ELF-1 (cell line): ENCODE measurements at regions not wholly inside any gene's neighbourhood (a gene's known extent, or its start where the extent isn't known, plus 50 kb on each side); places are given as distances from the start of the nearest gene placed in this dataset.
A peak's percentile ranks its signal among the peaks of the same experiment; 100 is the strongest.
"Not testable (repeated sequence)": the region's sequence is repeated elsewhere in the genome, so short reads cannot be mapped to it uniquely, and the experiment has no call there.

ENCODE experiments used
- DNase-seq: peaks from one replicate; pipeline ENCODE4 v3.0.0-alpha.2; 2016; ENCODE audit warnings: low read depth, low spot score

DNA sequence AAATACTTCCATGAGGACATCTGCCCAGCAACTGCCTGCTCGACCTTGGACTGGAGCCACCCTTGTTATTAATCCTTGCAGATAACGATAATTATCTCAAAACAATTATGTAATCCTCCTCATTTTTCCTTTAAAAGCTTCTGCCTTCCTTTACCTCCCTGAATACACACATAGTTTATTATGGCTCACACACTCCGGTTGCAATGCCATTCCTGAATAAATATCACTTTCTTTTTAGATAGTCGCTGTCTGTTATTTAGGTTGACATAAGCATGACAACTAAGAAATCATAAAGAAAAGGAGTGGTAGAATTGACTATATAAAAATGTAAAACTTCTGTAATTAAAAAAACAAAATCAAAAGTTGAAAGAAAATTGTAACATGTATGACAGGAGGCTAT lies 64.8 kb downstream of the B4GALT7 start:
- not testable (repeated sequence) for DNase-seq

DNA sequence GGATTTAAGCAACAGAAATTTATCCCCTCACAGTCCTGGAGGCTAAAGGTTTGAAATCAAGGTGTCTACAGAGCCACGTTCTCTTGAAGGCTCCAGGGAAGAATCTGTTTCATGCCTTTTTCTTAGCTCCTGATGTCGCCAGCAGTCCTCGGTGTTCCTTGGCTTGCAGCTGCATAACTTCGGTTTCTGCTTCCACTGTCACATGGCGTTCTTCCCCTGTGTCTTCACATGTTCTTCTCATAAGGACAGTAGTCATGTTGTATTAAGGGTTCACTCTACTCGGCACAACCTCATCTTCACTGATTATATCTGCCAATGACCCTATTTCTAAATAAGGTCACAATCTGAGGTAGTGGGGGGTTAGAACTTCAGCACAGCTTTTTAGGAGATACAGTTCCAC lies 65.2 kb downstream of the B4GALT7 start:
- not testable (repeated sequence) for DNase-seq

DNA sequence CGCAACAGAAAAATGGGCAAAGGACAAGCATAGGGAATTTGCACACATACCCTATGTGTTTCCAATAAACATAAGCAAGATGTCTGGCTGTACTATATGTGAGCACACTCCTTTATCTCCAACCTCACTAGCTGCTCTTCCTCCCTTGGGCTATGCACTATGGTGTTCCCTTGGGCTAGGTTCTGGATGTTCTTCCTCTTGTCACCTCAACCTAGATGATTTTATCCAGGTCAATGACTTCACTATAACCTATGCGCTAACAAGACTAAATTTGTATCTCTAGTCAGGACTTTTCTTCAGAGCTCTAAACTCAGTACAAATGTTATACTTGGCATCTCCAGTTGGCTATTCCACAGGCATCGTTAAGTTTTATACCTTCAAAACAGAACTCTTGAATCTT lies 66.0 kb downstream of the B4GALT7 start:
- not testable (repeated sequence) for DNase-seq

DNA sequence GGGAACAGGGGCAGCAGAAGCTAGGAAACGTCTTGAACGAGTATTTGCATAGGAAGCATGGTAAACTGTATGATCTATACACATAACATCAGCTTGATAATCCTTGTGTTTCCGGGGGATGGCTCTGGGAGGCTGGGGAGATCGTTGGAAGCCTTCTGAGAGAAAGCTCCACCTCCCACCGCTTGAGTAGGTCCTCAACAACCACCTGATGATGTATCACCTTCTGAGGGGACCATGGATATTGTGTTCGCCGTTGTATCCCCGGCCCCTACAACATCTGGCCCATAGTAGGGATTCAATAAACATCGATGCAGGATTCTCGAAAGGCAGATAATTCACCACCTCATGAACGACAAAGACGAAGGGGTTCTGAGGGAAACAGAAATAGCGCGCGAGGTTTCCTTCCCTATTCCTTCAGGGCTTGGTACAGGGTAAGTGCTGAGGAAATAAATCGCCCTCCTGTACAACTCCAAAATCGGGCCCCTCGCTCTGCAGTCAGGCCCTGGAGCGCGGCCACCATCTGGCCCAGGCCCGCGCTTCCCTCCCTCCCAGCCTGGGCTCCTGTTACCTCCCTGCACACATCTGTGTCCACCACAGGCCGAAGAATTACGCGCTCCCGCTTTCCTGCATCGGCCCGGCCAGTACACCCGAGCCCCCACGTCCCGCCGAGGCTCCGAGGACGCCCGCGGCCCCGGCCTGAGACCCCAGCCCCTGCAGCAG lies 71.3 kb downstream of the B4GALT7 start:
- not testable (repeated sequence) for DNase-seq

DNA sequence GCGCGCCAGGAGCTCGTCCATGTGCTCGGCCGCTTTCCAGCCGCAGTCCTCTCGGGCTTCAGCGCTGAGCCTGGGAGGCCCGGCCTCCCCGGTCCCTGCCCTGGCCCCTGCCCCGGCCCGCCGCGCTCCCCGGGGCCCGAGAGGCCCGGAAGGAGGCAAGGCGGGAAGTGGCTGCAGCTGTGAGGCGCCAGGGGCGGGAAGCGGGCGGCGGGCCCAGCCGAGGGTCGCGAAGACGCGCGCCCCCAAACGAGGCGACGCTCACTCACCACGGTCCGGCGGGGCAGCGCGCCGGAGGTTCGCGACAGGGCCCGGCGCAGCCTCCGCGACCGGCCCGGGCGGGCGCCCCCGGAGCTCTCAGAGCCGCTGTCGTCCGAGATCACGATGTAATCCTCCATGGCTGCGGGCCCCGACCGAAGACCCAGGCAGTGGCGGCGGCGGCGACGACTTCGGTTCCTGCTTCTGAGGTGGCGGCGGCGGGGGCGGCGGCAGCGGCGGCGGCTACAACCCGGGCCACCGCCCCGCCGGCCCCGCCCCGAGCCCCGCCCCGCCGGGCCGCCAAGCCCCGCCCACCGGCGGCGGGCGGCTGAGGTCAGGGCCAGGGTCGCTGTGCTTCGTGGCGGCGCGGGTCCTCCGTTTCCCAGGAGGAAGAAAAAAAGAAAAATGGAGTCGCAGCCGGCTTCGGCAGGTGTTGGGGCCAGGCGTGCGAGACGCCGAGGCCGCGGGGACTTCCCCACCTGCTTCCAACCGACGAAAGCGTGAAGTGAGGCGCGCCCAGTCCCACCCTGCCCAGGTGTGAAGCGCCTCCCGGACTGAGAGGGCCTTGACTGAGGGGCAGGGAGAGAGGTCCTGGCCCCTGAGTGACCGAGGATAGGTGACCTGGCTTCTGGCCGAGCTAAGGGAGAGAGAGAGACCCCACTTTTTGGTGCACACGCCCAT lies 72.1 kb downstream of the B4GALT7 start:
- peak; percentile 29 for DNase-seq
